GM23248 (cell line): ENCODE measurements at regions not wholly inside any gene's neighbourhood (a gene's known extent, or its start where the extent isn't known, plus 50 kb on each side); places are given as distances from the start of the nearest gene placed in this dataset.

Experiments
- EZH2 ChIP-seq: fragments of 200-600 bp; sonication (generic); IDR thresholded peaks from 2 replicates; pipeline ENCODE4 v1.6.1; 2018; ENCODE audit warnings: antibody characterized with exemption, mild to moderate bottlenecking; ENCODE audit not compliant: insufficient read depth, poor library complexity, severe bottlenecking
- EZH2phosphoT487 ChIP-seq: fragments of 200-600 bp; sonication (generic); IDR thresholded peaks from 2 replicates; pipeline ENCODE4 v1.6.1; 2018; ENCODE audit warnings: antibody characterized with exemption, moderate library complexity, mild to moderate bottlenecking, low read depth; ENCODE audit not compliant: insufficient read depth

- TF ChIP-seq EZH2phosphoT487, result no peak
- no peak for TF ChIP-seq EZH2
Measured at GRCh38 chr2:129404000-129404685, 575.3 kb upstream of the RAB6C start.
